ENCODE measurements at regions not wholly inside any gene's neighbourhood (a gene's known extent, or its start where the extent isn't known, plus 50 kb on each side); places are given as distances from the start of the nearest gene placed in this dataset.
"Not testable (repeated sequence)": the region's sequence is repeated elsewhere in the genome, so short reads cannot be mapped to it uniquely, and the experiment has no call there.

GRCh38 chr4:114306946-114307345 lies 291.7 kb upstream of the UGT8 start:
- no peak for DNase-seq

- no peak for DNase-seq
Measured at GRCh38 chr4:114310296-114310925, 288.2 kb upstream of the UGT8 start.

GRCh38 chr4:114311787-114312186 lies 286.8 kb upstream of the UGT8 start:
- DNase-seq: no peak

- no peak for DNase-seq
Measured at GRCh38 chr4:114312338-114312737, 286.3 kb upstream of the UGT8 start.

- no peak for DNase-seq
Measured at GRCh38 chr4:114316789-114317188, 281.8 kb upstream of the UGT8 start.

- no peak for DNase-seq
Measured at GRCh38 chr4:114317564-114317963, 281.0 kb upstream of the UGT8 start.

GRCh38 chr4:114318309-114318708 lies 280.3 kb upstream of the UGT8 start:
- DNase-seq: no peak

GRCh38 chr4:114320126-114320525 lies 278.5 kb upstream of the UGT8 start:
- DNase-seq: no peak

GRCh38 chr4:114321366-114321765 lies 277.2 kb upstream of the UGT8 start:
- DNase-seq: no peak

- no peak for DNase-seq
Measured at GRCh38 chr4:114323841-114324240, 274.8 kb upstream of the UGT8 start.

- DNase-seq: no peak
Measured at GRCh38 chr4:114326358-114326757, 272.2 kb upstream of the UGT8 start.

GRCh38 chr4:114332119-114332518 lies 266.5 kb upstream of the UGT8 start:
- DNase-seq: no peak

- not testable (repeated sequence) for DNase-seq
Measured at GRCh38 chr4:114334363-114334762, 264.2 kb upstream of the UGT8 start.

- DNase-seq: no peak
Measured at GRCh38 chr4:114334884-114335330, 263.7 kb upstream of the UGT8 start.

GRCh38 chr4:114335339-114335738 lies 263.3 kb upstream of the UGT8 start:
- DNase-seq: no peak

- DNase-seq: no peak
Measured at GRCh38 chr4:114343015-114343414, 255.6 kb upstream of the UGT8 start.

GRCh38 chr4:114349543-114350175 lies 248.9 kb upstream of the UGT8 start:
- no peak for DNase-seq

- DNase-seq: no peak
Measured at GRCh38 chr4:114358901-114359300, 239.7 kb upstream of the UGT8 start.

GRCh38 chr4:114361249-114361648 lies 237.4 kb upstream of the UGT8 start:
- DNase-seq: no peak

- no peak for DNase-seq
Measured at GRCh38 chr4:114364857-114365256, 233.8 kb upstream of the UGT8 start.

- DNase-seq: no peak
Measured at GRCh38 chr4:114365591-114365990, 233.0 kb upstream of the UGT8 start.

- no peak for DNase-seq
Measured at GRCh38 chr4:114366368-114366767, 232.2 kb upstream of the UGT8 start.

GRCh38 chr4:114368751-114369150 lies 229.9 kb upstream of the UGT8 start:
- no peak for DNase-seq

GRCh38 chr4:114373508-114373907 lies 225.1 kb upstream of the UGT8 start:
- no peak for DNase-seq

GRCh38 chr4:114378305-114378903 lies 220.2 kb upstream of the UGT8 start:
- DNase-seq: no peak
